Activated CD8-positive, alpha-beta memory T cell treated with anti-CD3 and anti-CD28 coated beads for 1 hour (primary cell): ENCODE measurements at regions not wholly inside any gene's neighbourhood (a gene's known extent, or its start where the extent isn't known, plus 50 kb on each side); places are given as distances from the start of the nearest gene placed in this dataset.
"Not testable (repeated sequence)": the region's sequence is repeated elsewhere in the genome, so short reads cannot be mapped to it uniquely, and the experiment has no call there.

ENCODE experiments used
- DNase-seq, 2 donors: peaks; one replicate each; pipeline ENCODE4 v3.0.0-alpha.2; 2020; ENCODE audit warnings: low read depth in 1 of 2; ENCODE audit errors: extremely low read depth in 1 of 2

GRCh38 chr7:50251765-50252164 is 52.8 kb upstream of the IKZF1 start:
- no peak for DNase-seq

GRCh38 chr7:50246551-50246950 is 58.0 kb upstream of the IKZF1 start:
- DNase-seq = no peak

- DNase-seq = not testable (repeated sequence)
Measured at GRCh38 chr7:50242111-50242510, 62.4 kb upstream of the IKZF1 start.

GRCh38 chr7:50240699-50241098 is 63.8 kb upstream of the IKZF1 start:
- DNase-seq = not testable (repeated sequence)

GRCh38 chr7:50229964-50230363 is 74.6 kb upstream of the IKZF1 start:
- DNase-seq = no peak

- DNase-seq = no peak
Measured at GRCh38 chr7:50228148-50228547, 76.4 kb upstream of the IKZF1 start.

GRCh38 chr7:50227726-50228125 is 76.8 kb upstream of the IKZF1 start:
- no peak for DNase-seq

- DNase-seq = no peak
Measured at GRCh38 chr7:50226669-50227068, 77.8 kb upstream of the IKZF1 start.

- no peak for DNase-seq
Measured at GRCh38 chr7:50226145-50226544, 78.4 kb upstream of the IKZF1 start.

GRCh38 chr7:50221433-50221832 is 83.1 kb upstream of the IKZF1 start:
- no peak for DNase-seq

- no peak for DNase-seq
Measured at GRCh38 chr7:50221028-50221427, 83.5 kb upstream of the IKZF1 start.

- DNase-seq = no peak
Measured at GRCh38 chr7:50220273-50220672, 84.2 kb upstream of the IKZF1 start.

- DNase-seq = no peak
Measured at GRCh38 chr7:50217821-50218281, 86.7 kb upstream of the IKZF1 start.

- no peak for DNase-seq
Measured at GRCh38 chr7:50217401-50217800, 87.1 kb upstream of the IKZF1 start.

- DNase-seq = no peak
Measured at GRCh38 chr7:50216626-50217025, 87.9 kb upstream of the IKZF1 start.

- DNase-seq = no peak
Measured at GRCh38 chr7:50214771-50215170, 89.7 kb upstream of the IKZF1 start.

- DNase-seq = no peak
Measured at GRCh38 chr7:50214126-50214670, 90.3 kb upstream of the IKZF1 start.

- DNase-seq = no peak
Measured at GRCh38 chr7:50213622-50214017, 90.9 kb upstream of the IKZF1 start.

- no peak for DNase-seq
Measured at GRCh38 chr7:50212666-50213621, 91.6 kb upstream of the IKZF1 start.

- DNase-seq = no peak
Measured at GRCh38 chr7:50212016-50212325, 92.5 kb upstream of the IKZF1 start.

GRCh38 chr7:50211130-50212015 is 93.1 kb upstream of the IKZF1 start:
- DNase-seq = no peak
